Trophoblast cell (in vitro differentiated cells and primary cell): ENCODE measurements at regions not wholly inside any gene's neighbourhood (a gene's known extent, or its start where the extent isn't known, plus 50 kb on each side); places are given as distances from the start of the nearest gene placed in this dataset.

ENCODE experiments used
- DNase-seq, 2 donors: peaks; one replicate each; pipeline ENCODE4 v3.0.0-alpha.2; 2016
- H2AFZ ChIP-seq: 2 replicates; pipeline ENCODE4 v1.6.1; 2013; ENCODE audit warnings: low read length, moderate library complexity, mild to moderate bottlenecking; ENCODE audit not compliant: insufficient read depth, poor library complexity
- H2AK5ac ChIP-seq: 2 replicates; pipeline ENCODE4 v1.6.1; 2013; ENCODE audit warnings: mild to moderate bottlenecking, low read length
- H2BK120ac ChIP-seq: 2 replicates; pipeline ENCODE4 v1.6.1; 2013; ENCODE audit warnings: low read length, mild to moderate bottlenecking, moderate library complexity; ENCODE audit not compliant: insufficient read depth, poor library complexity
- H2BK12ac ChIP-seq: 2 replicates; pipeline ENCODE4 v1.6.1; 2013; ENCODE audit warnings: mild to moderate bottlenecking, low read length, moderate library complexity
- H2BK5ac ChIP-seq: 2 replicates; pipeline ENCODE4 v1.6.1; 2013; ENCODE audit warnings: low read length, low read depth, moderate library complexity, mild to moderate bottlenecking; ENCODE audit not compliant: poor library complexity
- H3K14ac ChIP-seq: 2 replicates; pipeline ENCODE4 v1.6.1; 2013; ENCODE audit warnings: mild to moderate bottlenecking, low read length
- H3K18ac ChIP-seq: 2 replicates; pipeline ENCODE4 v1.6.1; 2013; ENCODE audit warnings: mild to moderate bottlenecking, low read length
- H3K23ac ChIP-seq: 2 replicates; pipeline ENCODE4 v1.6.1; 2013; ENCODE audit warnings: low read length
- H3K27ac ChIP-seq: 2 replicates; pipeline ENCODE4 v1.5.1; 2013; ENCODE audit warnings: low read depth, mild to moderate bottlenecking, inconsistent platforms, low read length, moderate library complexity
- H3K27me3 ChIP-seq: 2 replicates; pipeline ENCODE4 v1.6.1; 2013; ENCODE audit warnings: inconsistent platforms, mild to moderate bottlenecking, low read length, moderate library complexity; ENCODE audit not compliant: insufficient read depth
- H3K36me3 ChIP-seq, 2 experiments: 1 replicate in 1 of 2; 2 replicates in 1 of 2; pipeline ENCODE4 v1.6.1; 2013; ENCODE audit warnings: low read length in 2 of 2, mild to moderate bottlenecking in 2 of 2, moderate library complexity in 1 of 2; ENCODE audit not compliant: insufficient read depth in 2 of 2, control insufficient read depth in 1 of 2
- H3K4ac ChIP-seq: 2 replicates; pipeline ENCODE4 v1.6.1; 2013; ENCODE audit warnings: low read depth, mild to moderate bottlenecking, low read length, moderate library complexity
- H3K4me1 ChIP-seq, 2 experiments: 1 replicate in 1 of 2; 2 replicates in 1 of 2; pipeline ENCODE4 v1.6.1; 2013; ENCODE audit warnings: low read length in 2 of 2, mild to moderate bottlenecking in 2 of 2, moderate library complexity in 1 of 2; ENCODE audit not compliant: insufficient read depth in 2 of 2, control insufficient read depth in 1 of 2
- H3K4me2 ChIP-seq: 2 replicates; pipeline ENCODE4 v1.6.1; 2013; ENCODE audit warnings: inconsistent platforms, mild to moderate bottlenecking, low read length, moderate library complexity
- H3K4me3 ChIP-seq: 2 replicates; pipeline ENCODE4 v1.5.1; 2013; ENCODE audit warnings: mild to moderate bottlenecking, low read depth, low read length, inconsistent platforms
- H3K79me1 ChIP-seq: one replicate; pipeline ENCODE4 v1.6.1; 2013; ENCODE audit warnings: low read length
- H3K79me2 ChIP-seq: 2 replicates; pipeline ENCODE4 v1.6.1; 2013; ENCODE audit warnings: low read length, mild to moderate bottlenecking; ENCODE audit not compliant: control insufficient read depth, insufficient read depth, poor library complexity
- H3K9ac ChIP-seq: 2 replicates; pipeline ENCODE4 v1.6.1; 2013; ENCODE audit warnings: mild to moderate bottlenecking, low read length
- H3K9me3 ChIP-seq: 2 replicates; pipeline ENCODE4 v1.6.1; 2013; ENCODE audit warnings: low read depth, mild to moderate bottlenecking, control low read depth, inconsistent platforms, low read length; ENCODE audit not compliant: insufficient read depth
- H4K12ac ChIP-seq: 2 replicates; pipeline ENCODE4 v1.6.1; 2013; ENCODE audit warnings: low read depth, mild to moderate bottlenecking, low read length, moderate library complexity
- H4K8ac ChIP-seq: 2 replicates; pipeline ENCODE4 v1.6.1; 2013; ENCODE audit warnings: low read depth, mild to moderate bottlenecking, low read length, moderate library complexity
- H4K91ac ChIP-seq: one replicate; pipeline ENCODE4 v1.6.1; 2013; ENCODE audit warnings: low read depth, mild to moderate bottlenecking, low read length, moderate library complexity
- WGBS: extraction: QIAGEN DNeasy Blood & Tissue Kit; methylation state at CpG from one replicate; pipeline ENCODE4 v1.1.7; 2013; ENCODE audit warnings: missing lambda C conversion rate; ENCODE audit not compliant: insufficient read length, insufficient coverage; ENCODE audit errors: extremely low coverage; 5-methylcytosine and 5-hydroxymethylcytosine counted together

- H2AK5ac ChIP-seq = no peak overlapping the region
- no peaks in the 10 kb centered on the region for H3K36me3 ChIP-seq
- no CpG with 5 or more reads among the region's 7 CpGs for WGBS
- no peak overlapping the region for H3K18ac ChIP-seq
- no peak overlapping the region for H2BK12ac ChIP-seq
- H3K14ac ChIP-seq = no peak overlapping the region
- H3K4me2 ChIP-seq = no peak overlapping the region
- H3K9ac ChIP-seq = no peak overlapping the region
- H3K79me2 ChIP-seq = no peaks in the 10 kb centered on the region
- H4K91ac ChIP-seq = no peak overlapping the region
- peaks cover 10% of the 10 kb centered on the region for H3K9me3 ChIP-seq
- no peak overlapping the region for H2AFZ ChIP-seq
- no peak overlapping the region for H3K4me3 ChIP-seq
- H2BK5ac ChIP-seq = no peak overlapping the region
- no peak for DNase-seq
- no peak overlapping the region for H3K4ac ChIP-seq
- H3K4me1 ChIP-seq = peaks cover 0 to 9% of the 10 kb centered on the region in 2 experiments
- H3K79me1 ChIP-seq = no peaks in the 10 kb centered on the region
- H4K12ac ChIP-seq = no peak overlapping the region
- no peak overlapping the region for H4K8ac ChIP-seq
- no peak overlapping the region for H3K23ac ChIP-seq
- no peak overlapping the region for H3K27ac ChIP-seq
- no peaks in the 10 kb centered on the region for H3K27me3 ChIP-seq
- no peak overlapping the region for H2BK120ac ChIP-seq
Observed at GRCh38 chr15:70561885-70562284, 201.5 kb downstream of the UACA start.

DNA sequence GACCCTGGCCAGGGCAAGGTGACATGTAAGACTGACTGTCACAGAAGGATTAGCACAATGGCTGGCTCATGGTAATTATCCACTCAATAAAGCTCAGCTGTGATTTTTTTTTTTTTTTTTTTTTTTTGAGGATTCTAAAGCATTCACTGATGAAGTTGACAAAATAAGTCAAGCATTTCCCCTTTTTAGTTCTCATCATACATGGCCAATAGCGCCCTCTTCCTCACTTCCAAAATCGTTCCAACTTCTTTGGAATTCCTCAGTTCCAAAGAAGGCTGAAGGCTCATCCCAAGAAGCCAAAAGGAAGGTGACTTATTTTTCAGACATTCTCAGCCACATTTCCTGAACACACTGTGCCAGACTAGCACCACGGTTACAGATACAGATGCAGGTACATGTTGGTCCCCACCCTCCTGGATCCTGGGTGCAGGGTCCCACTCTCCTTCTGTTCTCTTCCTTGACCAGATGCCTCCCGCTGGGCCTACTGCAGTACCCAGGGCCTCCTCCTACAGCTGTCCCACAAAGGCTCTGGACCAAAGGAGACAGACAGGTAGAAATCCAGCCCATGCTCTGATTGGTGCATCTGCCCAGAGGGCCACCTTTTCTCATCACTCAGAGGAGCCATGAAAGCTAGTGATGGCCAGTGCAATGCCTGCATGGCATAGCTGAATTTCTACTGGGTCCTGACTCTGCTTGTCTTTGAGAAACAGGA lies 202.6 kb downstream of the UACA start:
- no peak overlapping the region for H2AK5ac ChIP-seq
- no peak overlapping the region for H3K4me3 ChIP-seq
- H3K79me1 ChIP-seq = no peaks in the 10 kb centered on the region
- no peak overlapping the region for H3K14ac ChIP-seq
- no peak overlapping the region for H4K8ac ChIP-seq
- DNase-seq = no peak
- no peaks in the 10 kb centered on the region for H3K27me3 ChIP-seq
- no peak overlapping the region for H3K18ac ChIP-seq
- WGBS = no CpG with 5 or more reads among the region's 4 CpGs
- H3K9me3 ChIP-seq = peaks cover 10% of the 10 kb centered on the region
- no peak overlapping the region for H2BK12ac ChIP-seq
- peaks cover 0 to 9% of the 10 kb centered on the region in 2 experiments for H3K4me1 ChIP-seq
- no peak overlapping the region for H3K9ac ChIP-seq
- no peak overlapping the region for H3K27ac ChIP-seq
- no peak overlapping the region for H4K12ac ChIP-seq
- no peak overlapping the region for H2BK120ac ChIP-seq
- H3K36me3 ChIP-seq = no peaks in the 10 kb centered on the region
- H2BK5ac ChIP-seq = no peak overlapping the region
- H4K91ac ChIP-seq = no peak overlapping the region
- H2AFZ ChIP-seq = no peak overlapping the region
- H3K79me2 ChIP-seq = no peaks in the 10 kb centered on the region
- no peak overlapping the region for H3K4me2 ChIP-seq
- H3K23ac ChIP-seq = no peak overlapping the region
- H3K4ac ChIP-seq = no peak overlapping the region

- Histone ChIP-seq H3K14ac (no peak overlapping the region), H3K27me3 (no peaks in the 10 kb centered on the region), H2AK5ac (no peak overlapping the region), H4K12ac (no peak overlapping the region), H3K79me2 (no peaks in the 10 kb centered on the region), H2BK120ac (no peak overlapping the region), H3K9me3 (peaks cover 10% of the 10 kb centered on the region), H3K18ac (no peak overlapping the region), H4K8ac (no peak overlapping the region), H4K91ac (no peak overlapping the region), H3K9ac (no peak overlapping the region), H3K4ac (no peak overlapping the region), H3K36me3 (no peaks in the 10 kb centered on the region), H3K27ac (no peak overlapping the region), H3K23ac (no peak overlapping the region), H3K4me3 (no peak overlapping the region), H3K79me1 (no peaks in the 10 kb centered on the region), H3K4me2 (no peak overlapping the region), H2BK12ac (no peak overlapping the region), H2BK5ac (no peak overlapping the region), H3K4me1 (peaks cover 0 to 11% of the 10 kb centered on the region in 2 experiments), H2AFZ (no peak overlapping the region)
- no CpG with 5 or more reads among the region's 20 CpGs for WGBS
- DNase-seq = peak in 1 of 2 donors; percentile 2
Observed at GRCh38 chr15:70559265-70560239, 203.8 kb downstream of the UACA start.

DNA sequence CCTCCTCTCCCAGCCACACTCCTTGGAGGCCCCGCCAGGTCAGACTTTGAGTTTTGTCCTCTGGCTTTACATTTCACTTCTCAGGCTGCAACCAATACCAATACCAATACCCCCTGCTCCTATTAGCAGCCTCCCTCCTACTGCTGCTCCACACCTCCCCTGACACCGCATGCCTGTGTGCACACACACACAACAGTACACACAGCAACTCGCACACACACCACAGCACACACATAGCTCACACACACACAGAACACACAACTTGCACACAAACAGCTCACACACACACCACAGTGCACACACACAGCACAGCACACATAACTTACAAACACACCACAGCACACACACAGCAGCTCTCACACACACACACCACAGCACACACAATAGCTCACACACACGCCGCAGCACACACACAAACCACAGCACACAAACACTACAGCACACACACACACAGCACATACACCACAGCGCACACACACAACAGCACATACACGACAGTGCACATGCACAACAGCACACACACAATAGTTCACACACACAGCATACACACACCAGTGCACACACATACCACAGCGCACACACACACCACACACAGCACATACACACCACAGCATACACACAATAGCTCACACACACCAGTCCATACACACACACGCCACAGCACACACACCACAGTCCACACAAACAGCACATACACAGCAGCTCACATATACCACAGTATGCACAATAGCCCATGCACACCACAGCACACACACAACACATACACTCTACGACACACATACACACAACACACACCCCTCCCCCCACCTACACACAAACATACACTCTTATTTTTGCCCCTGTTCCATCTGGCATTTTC lies 204.7 kb downstream of the UACA start:
- H4K8ac ChIP-seq = no peak overlapping the region
- no peaks in the 10 kb centered on the region for H3K79me1 ChIP-seq
- no peak overlapping the region for H2BK12ac ChIP-seq
- H3K79me2 ChIP-seq = no peaks in the 10 kb centered on the region
- H3K14ac ChIP-seq = no peak overlapping the region
- H3K4me3 ChIP-seq = peak overlapping the region; percentile 48
- H3K9me3 ChIP-seq = peaks cover 11% of the 10 kb centered on the region
- no peaks in the 10 kb centered on the region for H3K36me3 ChIP-seq
- no peak overlapping the region for H3K27ac ChIP-seq
- no peak overlapping the region for H3K4me2 ChIP-seq
- no peak overlapping the region for H2BK120ac ChIP-seq
- peak overlapping the region; percentile 90 for H3K23ac ChIP-seq
- H3K4ac ChIP-seq = no peak overlapping the region
- H4K12ac ChIP-seq = no peak overlapping the region
- H3K27me3 ChIP-seq = no peaks in the 10 kb centered on the region
- H2BK5ac ChIP-seq = no peak overlapping the region
- no peak overlapping the region for H3K18ac ChIP-seq
- 100% methylated on average over 1 of the region's 10 CpGs for WGBS
- H4K91ac ChIP-seq = no peak overlapping the region
- H2AK5ac ChIP-seq = no peak overlapping the region
- H2AFZ ChIP-seq = no peak overlapping the region
- peaks cover 0 to 11% of the 10 kb centered on the region in 2 experiments for H3K4me1 ChIP-seq
- no peak for DNase-seq
- no peak overlapping the region for H3K9ac ChIP-seq
